SU-DHL-6 (cell line): ENCODE measurements at regions not wholly inside any gene's neighbourhood (a gene's known extent, or its start where the extent isn't known, plus 50 kb on each side); places are given as distances from the start of the nearest gene placed in this dataset.

Experiments
- EZH2phosphoT487 ChIP-seq: fragments of 200-600 bp; sonication (generic), shearing (Covaris generic); conservative IDR thresholded peaks from 2 replicates; pipeline ENCODE4 v1.6.1; 2018; ENCODE audit warnings: mild to moderate bottlenecking, antibody characterized with exemption, low read length, moderate library complexity, mixed read lengths
- TF ChIP-seq, protein P1 (sequence below): fragments of 200-600 bp; sonication (generic); IDR thresholded peaks from one replicate; pipeline ENCODE4 v1.5.1; 2017; ENCODE audit warnings: antibody characterized with exemption, mild to moderate bottlenecking, low read length, moderate library complexity; ENCODE audit not compliant: insufficient read depth, poor library complexity, severe bottlenecking

- TF ChIP-seq, protein P1, sequence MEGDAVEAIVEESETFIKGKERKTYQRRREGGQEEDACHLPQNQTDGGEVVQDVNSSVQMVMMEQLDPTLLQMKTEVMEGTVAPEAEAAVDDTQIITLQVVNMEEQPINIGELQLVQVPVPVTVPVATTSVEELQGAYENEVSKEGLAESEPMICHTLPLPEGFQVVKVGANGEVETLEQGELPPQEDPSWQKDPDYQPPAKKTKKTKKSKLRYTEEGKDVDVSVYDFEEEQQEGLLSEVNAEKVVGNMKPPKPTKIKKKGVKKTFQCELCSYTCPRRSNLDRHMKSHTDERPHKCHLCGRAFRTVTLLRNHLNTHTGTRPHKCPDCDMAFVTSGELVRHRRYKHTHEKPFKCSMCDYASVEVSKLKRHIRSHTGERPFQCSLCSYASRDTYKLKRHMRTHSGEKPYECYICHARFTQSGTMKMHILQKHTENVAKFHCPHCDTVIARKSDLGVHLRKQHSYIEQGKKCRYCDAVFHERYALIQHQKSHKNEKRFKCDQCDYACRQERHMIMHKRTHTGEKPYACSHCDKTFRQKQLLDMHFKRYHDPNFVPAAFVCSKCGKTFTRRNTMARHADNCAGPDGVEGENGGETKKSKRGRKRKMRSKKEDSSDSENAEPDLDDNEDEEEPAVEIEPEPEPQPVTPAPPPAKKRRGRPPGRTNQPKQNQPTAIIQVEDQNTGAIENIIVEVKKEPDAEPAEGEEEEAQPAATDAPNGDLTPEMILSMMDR = no peak
- TF ChIP-seq EZH2phosphoT487 = no peak
Observed at GRCh38 chrX:33726281-33727160, 405.6 kb downstream of the FAM47A start.
